ENCODE measurements at regions not wholly inside any gene's neighbourhood (a gene's known extent, or its start where the extent isn't known, plus 50 kb on each side); places are given as distances from the start of the nearest gene placed in this dataset.
A peak's percentile ranks its signal among the peaks of the same experiment; 100 is the strongest.

DNA sequence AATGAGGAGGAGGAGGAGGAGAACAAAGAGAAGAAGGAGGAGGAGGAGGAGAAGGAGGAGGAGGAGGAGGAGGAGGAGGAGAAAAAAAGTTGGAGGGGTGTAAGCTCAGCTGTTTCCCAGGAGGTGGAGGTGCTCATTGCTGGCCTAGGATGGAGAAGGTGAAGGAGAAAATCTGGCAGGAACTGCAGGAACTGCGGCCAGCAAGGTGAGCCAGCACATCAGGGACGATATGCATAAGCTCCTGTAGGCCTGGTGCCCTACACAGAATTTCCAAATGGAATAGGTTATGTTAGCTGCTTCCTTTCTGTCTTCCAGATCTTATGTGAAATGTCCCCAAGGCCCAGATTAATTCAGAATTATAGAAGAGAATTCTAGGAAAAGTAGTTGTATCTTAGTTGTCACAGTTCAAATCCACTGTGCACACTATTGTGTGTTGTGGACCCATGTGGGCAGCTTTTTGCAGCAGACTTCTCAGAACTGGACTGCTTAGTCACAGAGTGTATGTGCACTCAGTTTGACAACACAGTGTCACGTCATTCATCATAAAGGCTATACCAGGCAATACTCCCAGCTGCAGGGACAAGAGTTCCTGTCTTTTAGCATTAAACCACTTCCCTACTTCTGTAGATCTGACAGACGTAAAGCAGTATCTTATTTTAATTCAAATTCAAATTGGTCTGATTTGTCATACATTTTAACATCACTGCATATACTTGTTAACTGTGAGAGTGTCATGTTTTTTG is 303.7 kb downstream of the HLX start:
- DNase-seq (ENCODE audit: low spot score): no peak
- no peak for ATAC-seq

DNA sequence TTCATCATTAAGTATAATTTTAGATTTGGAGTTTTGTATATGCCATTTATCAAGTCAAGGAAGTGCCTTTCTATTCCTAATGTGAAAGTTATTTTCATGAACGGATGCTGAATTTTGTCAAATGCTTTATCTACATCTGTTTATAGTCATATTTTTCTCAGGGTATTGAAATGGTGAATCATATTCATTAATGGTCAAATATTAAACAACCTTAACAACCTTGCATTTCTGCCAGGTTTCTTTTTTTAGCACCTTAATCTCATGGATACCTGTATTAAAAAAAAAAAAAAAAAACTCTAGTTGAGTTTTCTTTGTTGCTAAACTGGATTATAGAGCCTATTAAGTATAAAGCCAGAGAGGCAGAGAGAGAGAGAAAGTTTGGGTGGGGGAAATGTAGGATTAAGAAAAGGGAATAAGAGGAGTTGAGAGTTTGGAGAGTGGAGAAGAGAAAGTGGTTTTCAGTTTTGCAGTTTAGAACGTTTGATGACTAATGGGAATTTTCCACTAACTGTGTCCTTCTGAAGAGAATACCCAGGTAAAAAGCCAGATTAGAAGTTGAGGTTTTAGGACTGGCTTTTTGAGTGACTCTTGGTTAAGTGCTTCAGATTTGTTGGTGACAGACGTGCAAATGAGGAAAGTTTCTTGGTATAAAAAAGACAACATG is 305.0 kb downstream of the HLX start:
- ATAC-seq (no peak), DNase-seq (ENCODE audit: low spot score) (no peak)

DNA sequence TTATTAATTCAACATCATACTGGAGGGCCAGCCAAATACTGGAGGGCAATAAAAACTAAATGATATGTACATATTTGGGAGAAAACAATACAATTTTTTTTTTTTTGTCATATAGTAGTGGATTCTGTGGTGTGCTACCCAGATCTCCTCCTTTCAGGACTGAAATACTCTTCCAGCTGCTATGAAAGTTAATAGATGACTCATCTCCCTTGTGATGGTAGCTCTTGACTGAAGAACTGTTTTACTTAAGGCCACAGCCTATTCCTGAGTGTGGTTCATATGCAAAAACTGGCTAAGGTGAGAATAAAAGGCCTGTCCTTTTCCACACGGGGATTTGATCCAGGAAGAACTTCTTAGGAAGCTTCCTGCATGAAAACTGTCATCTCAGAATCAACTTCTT is 307.9 kb downstream of the HLX start:
- DNase-seq (ENCODE audit: low spot score): no peak
- ATAC-seq: no peak

DNA sequence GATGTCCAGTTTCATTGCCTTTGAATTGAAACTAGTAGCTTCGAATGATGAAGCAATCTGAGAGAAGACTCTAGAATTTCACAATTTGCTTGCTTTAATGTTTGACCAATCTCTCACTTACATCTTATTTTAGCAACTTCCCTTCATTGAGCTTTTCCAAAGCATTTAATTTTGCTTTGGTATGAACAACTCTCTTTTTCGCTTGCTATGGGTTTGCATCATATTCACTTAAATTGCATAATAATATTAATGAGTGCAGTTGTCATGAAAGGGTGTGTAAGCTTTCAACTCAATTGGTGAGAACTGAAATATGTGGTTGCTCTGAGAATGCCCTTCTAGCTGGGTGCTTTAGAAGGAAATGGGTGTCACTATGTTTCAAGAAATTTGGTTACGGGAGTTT is 309.2 kb downstream of the HLX start:
- no peak for DNase-seq (ENCODE audit: low spot score)
- no peak for ATAC-seq

DNA sequence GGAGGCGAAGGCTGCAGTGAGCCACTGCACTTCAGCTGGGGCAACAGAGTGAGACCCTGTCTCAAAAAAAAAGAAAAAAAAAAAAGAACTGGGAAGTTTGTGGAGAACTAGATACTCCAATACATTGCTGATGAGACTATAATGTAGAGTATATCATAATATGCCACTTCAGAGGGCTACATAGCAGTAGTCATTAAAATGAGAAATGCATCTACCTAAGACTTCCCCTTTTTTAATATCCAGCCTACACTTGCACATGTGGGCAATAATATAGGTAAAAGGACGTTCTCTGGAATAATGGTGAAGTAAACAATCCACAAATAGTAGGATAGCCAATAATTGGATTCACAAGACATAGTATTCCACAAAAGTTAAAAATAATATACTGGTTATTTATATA is 311.0 kb downstream of the HLX start:
- ATAC-seq (no peak), DNase-seq (ENCODE audit: low spot score) (no peak)

DNA sequence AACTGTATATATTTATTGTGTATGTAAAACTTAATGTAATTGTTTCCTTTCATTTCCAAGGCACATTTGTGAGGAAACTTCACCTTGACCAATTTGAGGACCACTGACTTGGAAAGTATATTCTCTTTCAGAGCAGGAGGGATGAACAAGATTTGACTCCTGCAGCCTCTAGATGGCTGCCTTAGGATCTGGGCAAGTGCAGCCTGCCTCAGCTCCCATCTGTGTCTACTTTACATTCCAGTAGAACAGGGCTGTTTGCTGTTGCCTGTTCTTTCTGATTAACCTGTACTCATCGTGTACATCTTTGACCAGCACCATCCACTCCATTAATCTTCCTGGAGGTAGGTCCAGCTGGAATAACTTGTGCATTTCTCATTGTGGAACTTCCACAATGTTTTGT is 312.8 kb downstream of the HLX start:
- no peak for ATAC-seq
- DNase-seq (ENCODE audit: low spot score): no peak

DNA sequence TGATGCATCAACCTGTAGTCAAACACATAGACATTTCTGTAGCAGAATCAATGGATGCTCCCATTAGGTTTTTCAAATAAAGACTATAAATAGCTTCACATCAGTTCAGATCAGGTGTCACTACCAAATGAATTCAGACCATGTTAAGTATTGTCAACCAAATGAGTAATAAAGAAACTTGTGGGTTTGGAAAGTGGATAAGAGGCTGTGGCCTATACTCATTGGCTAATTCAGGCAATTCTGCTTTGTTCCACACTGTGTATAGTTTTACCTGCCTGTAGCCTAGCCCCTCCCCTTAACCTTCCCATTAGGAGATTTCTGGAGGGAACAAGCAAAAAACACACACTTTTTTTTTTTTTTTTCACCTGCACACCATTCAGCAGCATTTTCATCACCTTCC is 321.2 kb downstream of the HLX start:
- ATAC-seq: no peak
- DNase-seq (ENCODE audit: low spot score): no peak

DNA sequence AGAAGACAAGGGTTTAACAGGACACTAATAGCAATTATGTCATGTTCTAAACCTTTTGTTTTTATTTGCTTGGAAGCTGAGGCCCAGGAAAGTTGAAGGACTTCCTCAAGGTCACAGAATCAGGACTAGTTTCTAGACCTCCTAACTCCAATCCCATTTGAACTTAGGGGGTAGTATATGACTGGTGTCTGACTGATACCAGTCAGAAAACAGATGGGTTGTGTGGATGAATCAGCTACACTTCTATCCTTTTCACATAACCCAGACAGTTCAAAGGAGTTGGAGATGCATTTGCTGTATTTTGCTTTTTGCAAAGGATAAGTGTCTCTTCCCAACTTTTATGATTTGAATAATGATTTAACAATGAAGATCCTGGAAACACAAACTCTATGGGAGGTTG is 322.5 kb downstream of the HLX start:
- ATAC-seq (no peak), DNase-seq (ENCODE audit: low spot score) (no peak)

DNA sequence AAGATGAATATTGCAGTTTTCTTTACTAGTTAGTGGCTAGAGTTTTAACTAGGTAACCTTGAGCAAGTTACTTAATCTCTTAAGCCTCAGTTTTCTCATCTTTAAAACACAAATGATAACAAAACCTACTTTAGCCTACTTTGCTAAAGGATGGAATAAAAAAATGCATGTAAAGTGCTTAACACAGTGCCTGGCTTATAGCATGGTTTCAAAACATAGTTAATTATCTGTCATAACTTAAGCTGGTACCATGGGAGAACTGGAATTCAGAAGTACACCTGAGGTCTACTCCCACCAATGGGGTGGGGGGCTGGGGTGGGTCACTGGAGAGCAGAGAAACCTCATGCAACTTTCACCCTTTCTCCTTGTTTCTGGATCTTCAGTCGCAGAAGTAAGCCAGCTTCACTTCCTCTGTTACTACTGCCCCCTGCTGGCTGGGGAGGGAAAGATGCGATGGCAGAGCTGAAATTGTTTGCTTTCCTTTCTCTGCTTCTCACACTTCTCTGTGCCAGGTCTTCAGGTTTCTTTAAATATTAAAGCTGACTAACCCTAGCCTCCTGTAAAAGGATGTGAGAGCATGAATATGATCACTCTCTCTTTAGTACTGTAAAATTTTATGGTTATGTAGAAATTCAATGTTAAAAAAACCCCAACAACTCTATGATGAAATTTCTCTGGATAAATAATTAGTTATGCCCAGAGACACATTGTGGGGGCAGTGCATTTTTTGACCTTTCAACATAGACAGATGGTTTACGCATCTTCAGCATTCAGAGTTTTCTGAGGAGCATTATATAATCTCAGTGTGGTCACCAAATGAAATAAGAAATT is 324.2 kb downstream of the HLX start:
- ATAC-seq (peak; percentile 97), DNase-seq (ENCODE audit: low spot score) (peak; percentile 84)

DNA sequence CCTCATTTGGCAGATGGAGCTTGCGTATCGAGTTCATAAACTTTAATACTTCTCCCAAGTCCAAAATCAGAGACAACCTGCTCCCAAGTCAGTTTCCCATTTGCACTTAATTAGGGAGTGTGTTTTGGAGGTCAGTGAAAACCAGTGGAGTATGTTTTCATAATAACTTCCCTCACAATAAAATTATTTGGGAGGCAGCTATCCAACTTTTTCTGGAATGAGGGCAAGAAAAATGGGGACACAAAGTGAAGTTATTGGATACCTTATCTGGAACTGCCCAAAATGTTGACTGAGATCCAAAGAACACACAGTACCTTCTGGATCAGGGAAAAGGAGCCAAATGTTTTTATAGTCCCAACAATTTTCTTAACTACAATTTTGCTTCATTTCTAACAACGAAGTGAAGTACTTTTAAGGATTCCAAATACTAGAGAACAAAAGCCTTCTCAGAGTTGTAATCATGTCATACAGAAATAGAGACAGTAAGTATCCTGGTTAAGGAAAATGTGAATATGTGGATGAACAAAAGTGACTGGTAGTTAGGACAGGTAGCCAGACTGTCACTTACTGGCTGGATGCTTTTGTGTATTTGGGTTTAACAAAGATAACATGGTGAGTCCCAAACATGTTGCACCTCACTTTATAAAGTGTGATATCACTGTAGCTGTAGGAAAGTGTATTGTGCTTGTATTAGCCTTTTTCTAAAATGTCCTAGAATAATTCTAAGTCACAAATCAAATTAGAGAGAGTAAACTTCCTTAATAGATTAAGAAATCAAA is 325.0 kb downstream of the HLX start:
- peak; percentile 76 for ATAC-seq
- no peak for DNase-seq (ENCODE audit: low spot score)

DNA sequence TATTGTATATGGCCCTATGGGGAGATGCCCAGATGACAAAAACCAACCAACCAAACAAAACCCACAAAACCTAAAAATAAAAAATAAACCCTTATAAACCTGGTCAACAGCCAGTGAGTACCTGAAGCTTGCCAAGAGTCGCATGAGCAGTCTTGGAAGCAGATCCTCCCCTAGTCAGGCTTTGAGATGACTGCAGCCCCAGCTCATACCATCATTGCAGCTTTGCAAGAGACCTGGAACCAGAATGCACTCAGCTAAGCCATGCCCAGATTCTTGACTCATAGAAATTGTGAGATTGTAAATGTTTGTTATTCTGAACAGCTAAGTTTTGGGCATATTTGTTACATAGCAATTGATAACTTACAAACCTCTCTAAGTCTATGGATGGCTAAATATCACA is 326.8 kb downstream of the HLX start:
- DNase-seq (ENCODE audit: low spot score): no peak
- no peak for ATAC-seq

DNA sequence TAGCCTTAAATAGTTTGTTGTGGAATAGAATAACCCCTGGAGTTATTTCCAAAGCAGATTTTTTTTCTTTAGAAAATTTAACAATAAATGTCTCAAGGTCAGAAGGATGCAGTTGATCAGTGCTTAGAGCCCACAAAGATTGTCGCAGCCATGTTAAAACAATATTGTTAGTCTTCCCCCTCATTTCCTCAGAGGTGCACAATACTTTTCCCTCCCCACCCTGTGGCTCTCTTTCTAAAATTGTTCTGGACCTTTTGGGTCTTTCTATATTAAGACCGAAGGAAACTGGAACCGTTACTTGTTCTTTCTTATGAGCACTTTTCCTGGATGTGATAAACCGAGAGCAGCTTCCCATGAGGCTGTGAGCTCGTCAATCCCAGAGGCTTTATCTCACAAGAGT is 333.7 kb downstream of the HLX start:
- ATAC-seq (no peak), DNase-seq (ENCODE audit: low spot score) (no peak)

DNA sequence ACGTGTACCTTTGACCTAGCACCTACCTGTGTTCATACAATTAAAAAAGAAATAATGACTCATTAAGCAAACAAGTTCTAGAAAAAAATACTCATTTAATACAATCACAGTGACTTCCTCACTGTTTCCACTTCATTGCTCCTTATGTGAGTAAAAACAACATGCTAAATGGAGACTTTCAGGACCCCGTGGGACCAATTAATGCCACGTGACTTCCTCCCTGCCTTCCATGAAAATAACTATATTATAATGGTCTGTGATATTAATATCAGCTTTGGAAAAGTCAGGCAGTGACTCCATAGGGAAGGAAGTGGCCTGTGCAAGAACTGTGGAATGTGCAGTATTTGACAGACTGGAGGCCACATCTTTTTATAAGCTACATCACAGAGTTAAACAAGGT is 337.8 kb downstream of the HLX start:
- DNase-seq (ENCODE audit: low spot score) (no peak), ATAC-seq (no peak)

DNA sequence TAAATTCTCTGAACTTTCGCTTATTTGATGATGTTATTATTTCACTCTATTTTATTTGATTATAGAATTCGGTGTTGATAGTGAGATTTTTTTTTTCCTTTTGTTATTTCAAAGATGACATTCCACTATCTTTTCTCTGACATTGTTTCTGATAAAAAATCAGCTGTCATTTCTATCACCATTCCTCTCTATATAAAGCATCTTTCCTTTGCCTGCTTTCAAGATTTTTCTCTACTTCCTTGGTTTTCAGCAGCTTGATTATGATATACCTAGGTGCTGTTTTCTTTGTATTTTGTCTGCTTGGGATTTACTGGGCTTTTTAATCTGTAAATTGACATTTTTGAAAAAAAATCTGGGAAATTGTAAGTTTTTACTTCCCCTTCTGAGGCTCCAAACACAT is 344.0 kb downstream of the HLX start:
- ATAC-seq: no peak
- DNase-seq (ENCODE audit: low spot score): no peak

DNA sequence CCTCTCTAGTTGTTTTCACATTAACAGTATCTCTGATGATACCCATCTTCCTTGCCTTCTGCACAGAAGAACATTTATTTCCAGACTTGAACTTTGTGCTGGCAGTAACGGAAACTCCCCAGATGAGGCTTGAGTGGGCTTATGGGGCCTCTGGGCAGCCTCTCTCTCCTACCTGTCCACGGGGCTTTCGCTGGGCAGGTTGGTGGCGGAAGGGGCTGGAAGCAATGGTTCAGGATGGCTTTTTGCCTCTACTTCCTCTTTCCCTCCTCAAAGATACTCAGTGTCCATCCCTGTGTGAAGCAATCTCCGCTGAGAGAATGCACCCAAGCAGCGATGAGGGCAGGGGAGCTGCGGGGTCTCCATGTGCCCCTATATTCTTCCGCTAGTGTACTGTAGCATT is 348.2 kb downstream of the HLX start:
- DNase-seq (ENCODE audit: low spot score) (no peak), ATAC-seq (no peak)

DNA sequence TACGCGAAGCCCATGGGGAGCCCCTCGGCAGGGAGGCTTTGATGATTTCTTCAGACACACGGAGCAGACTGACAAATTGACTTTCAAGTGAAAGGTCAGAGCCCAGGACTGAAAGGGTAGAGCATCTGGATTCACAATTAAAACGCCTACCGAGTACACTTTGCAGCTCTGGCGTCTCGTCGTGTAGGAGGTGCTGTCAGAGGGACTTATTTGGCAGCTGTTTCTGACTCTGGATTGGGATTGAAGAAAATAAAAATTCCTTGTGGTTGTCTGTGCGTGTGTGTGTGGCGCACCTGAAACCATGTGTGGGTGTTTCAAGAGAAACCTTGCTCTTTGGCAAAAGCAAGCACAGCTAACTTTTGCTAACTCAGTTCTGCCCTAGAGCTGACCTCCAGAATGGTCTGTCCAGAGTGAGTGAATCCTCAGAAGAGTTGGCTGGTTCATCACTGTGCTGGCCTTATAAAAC is 348.7 kb downstream of the HLX start:
- peak; percentile 76 for ATAC-seq
- no peak for DNase-seq (ENCODE audit: low spot score)

DNA sequence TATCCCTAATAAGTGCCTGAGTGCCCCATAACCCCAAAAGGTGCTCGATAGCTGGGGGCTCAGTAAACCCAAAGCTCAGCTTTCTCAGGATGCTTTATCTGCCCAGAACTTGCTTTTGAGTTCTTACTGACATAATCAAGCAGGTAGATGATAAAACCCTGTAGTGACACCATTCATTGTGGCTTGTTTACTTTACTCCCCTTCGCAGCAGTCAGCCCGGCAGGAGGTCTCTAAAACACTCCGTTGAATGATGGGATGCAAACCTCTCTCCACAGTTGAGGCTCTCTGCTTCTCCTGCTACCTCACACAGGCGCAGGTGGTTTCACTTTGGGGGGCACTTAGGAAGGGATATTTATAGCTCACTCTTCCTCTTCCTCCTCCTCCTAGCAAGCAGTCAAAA is 349.4 kb downstream of the HLX start:
- ATAC-seq (no peak), DNase-seq (ENCODE audit: low spot score) (no peak)

DNA sequence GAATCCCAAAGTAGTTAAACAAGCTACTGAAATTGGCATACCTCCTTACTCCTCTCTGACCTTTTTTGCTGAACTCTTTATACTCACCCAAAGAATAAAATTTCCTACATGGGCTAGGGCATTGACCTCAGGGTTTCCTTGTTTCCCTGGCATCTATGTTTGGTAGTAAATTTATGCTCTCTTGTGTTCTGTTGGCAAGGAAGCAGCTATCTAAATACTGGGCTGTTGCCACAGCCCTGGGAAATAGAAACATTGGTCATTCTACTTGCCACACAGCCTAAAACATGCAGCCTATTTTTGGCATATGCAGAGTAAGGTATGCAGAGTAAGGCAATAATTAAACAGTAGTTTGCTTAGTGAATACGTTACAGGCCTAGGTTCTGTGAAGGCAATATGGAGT is 351.4 kb downstream of the HLX start:
- peak; percentile 84 for ATAC-seq
- DNase-seq (ENCODE audit: low spot score): peak; percentile 61

DNA sequence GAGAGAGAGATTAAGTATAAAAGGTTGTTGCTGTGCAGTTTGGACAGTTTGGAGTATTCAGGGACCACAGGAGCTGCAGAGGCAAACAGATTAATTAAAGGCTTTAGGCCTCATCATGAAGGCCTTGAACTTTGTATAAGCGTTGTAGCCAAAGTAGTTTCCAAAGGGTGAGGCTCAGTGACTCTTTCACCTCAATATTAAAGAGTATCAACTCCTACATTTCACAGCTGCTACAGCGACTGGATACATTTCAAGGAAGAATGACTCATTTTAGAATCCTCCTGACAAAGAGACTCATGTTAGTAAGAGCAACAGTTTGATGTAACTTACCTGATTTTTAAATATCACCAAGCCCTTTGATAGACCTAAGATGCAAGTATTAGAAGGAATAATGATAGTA is 355.5 kb downstream of the HLX start:
- no peak for ATAC-seq

DNA sequence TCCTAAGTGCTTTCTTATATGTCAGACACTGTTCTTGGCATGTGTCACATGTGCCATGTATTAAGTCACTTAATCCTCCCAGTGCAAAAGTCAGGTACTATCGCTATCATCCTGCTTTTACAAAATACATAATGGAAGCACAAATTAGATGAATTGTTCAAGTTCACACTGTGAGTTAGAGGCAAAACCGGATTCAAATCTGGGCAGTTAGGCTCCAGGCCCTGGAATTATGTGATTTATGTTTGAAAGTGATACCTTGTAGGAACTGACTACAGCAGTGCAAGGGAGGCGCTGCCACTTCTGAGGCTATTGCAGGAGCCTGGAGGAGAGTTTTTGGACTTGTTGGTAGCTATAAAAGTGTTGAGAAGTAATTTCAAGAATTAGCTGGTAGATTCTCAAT is 358.3 kb downstream of the HLX start:
- DNase-seq (ENCODE audit: low spot score): no peak
- ATAC-seq: no peak

More for the DNA sequence above, 355.5 kb downstream of the HLX start:
- DNase-seq (ENCODE audit: low spot score): no peak

DNA sequence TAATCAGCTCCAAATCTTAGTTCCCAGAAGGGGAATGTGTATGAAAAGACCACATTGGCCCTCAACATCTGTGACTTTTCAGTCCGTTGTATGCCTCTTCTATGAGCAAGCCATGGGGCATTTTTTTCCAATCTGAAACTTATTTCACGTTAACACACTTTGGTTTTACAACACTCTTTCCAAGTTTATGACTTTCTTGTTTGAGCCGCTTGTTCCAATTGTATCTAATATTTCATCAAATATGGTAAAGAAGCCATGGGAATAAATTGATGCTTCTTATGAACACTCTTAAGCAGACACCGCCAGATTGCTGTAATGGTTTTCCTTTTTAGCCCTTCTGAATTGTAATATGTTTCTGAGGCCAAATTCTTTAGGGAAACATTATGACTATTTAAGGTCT is 359.9 kb downstream of the HLX start:
- DNase-seq (ENCODE audit: low spot score) (no peak), ATAC-seq (no peak)

All from left lobe of liver (tissue), 2 donors.